Nephron progenitor cell (in vitro differentiated cells): ENCODE measurements at regions not wholly inside any gene's neighbourhood (a gene's known extent, or its start where the extent isn't known, plus 50 kb on each side); places are given as distances from the start of the nearest gene placed in this dataset.

Experiments used
- DNase-seq: peaks from one replicate; pipeline ENCODE4 v3.0.0; 2021
- H3K27ac Mint-ChIP-seq: 2 replicates; pipeline ENCODE4 v1.8.0; 2021; ENCODE audit warnings: mild to moderate bottlenecking, moderate library complexity, mixed read lengths
- H3K27me3 Mint-ChIP-seq: 2 replicates; pipeline ENCODE4 v1.8.0; 2021; ENCODE audit warnings: mild to moderate bottlenecking, low read depth, mixed read lengths; ENCODE audit not compliant: poor library complexity
- H3K36me3 Mint-ChIP-seq: 2 replicates; pipeline ENCODE4 v1.8.0; 2021; ENCODE audit warnings: low read depth, mixed read lengths
- H3K4me1 Mint-ChIP-seq: 2 replicates; pipeline ENCODE4 v1.8.0; 2021; ENCODE audit warnings: mixed read lengths
- H3K4me3 Mint-ChIP-seq: 2 replicates; pipeline ENCODE4 v1.8.0; 2021; ENCODE audit warnings: mild to moderate bottlenecking, moderate library complexity, mixed read lengths
- H3K9me3 Mint-ChIP-seq: 2 replicates; pipeline ENCODE4 v1.8.0; 2021; ENCODE audit warnings: mild to moderate bottlenecking, moderate library complexity, mixed read lengths
- CTCF ChIP-seq: fragments of 200-600 bp; sonication (generic); IDR thresholded peaks from 2 replicates; pipeline ENCODE4 v1.5.0; 2021; ENCODE audit warnings: antibody characterized with exemption

DNA sequence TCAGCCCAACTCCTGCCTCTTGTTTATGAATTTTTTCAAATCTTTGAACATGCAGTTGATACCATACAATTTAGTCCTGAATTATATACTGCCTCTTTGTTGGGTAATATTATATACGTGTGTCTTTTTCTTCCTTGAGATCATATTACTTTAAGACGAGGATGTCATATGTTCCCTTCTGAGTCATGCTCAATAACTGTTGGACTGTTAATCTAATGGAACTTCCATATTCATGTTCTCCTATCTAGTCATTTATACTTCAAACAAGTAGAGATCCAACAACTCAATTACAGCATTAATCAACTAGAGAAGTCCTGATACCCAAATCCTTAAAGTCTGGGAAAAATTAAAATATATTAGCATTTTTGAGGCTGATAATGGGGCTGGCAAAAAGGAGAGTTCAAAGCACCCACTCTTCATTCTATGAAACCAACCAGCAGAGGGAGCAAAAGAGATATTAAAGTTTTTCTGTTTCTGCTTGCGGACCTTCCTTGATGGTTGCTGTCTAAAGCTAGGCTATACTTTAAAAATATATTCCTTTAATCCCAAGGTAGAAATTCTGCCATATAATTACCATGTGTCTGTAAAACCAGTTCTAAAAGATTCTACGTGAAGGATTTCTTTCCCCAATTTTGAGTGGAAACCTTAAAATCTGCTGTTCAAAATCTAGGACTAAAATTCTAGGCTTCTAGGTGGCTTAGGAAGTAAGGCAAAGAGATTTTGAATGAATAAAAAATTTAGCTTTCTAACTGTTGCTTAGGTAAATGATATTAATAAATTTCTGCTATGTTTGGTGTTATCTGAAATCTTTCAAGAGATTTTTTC is 498.9 kb downstream of the BCKDHB start:
- Mint-ChIP-seq H3K27ac (no peak overlapping the region), H3K27me3 (peaks cover 3% of the 10 kb centered on the region), H3K4me1 (no peaks in the 10 kb centered on the region), H3K9me3 (no peaks in the 10 kb centered on the region), H3K36me3 (no peaks in the 10 kb centered on the region), H3K4me3 (no peak overlapping the region)
- TF ChIP-seq CTCF, result peak; percentile 62
- no peak for DNase-seq

- Mint-ChIP-seq H3K27ac (no peak overlapping the region), H3K36me3 (no peaks in the 10 kb centered on the region), H3K4me1 (no peaks in the 10 kb centered on the region), H3K27me3 (peaks cover 3% of the 10 kb centered on the region), H3K9me3 (no peaks in the 10 kb centered on the region), H3K4me3 (no peak overlapping the region)
- no peak for TF ChIP-seq CTCF
- DNase-seq, result no peak
Measured at GRCh38 chr6:80603679-80604078, 497.2 kb downstream of the BCKDHB start.

GRCh38 chr6:80594461-80594860 is 488.0 kb downstream of the BCKDHB start:
- no peak for DNase-seq
- Mint-ChIP-seq H3K9me3 (no peaks in the 10 kb centered on the region), H3K27ac (no peak overlapping the region), H3K4me1 (no peaks in the 10 kb centered on the region), H3K27me3 (peaks cover 5% of the 10 kb centered on the region), H3K36me3 (no peaks in the 10 kb centered on the region), H3K4me3 (no peak overlapping the region)
- TF ChIP-seq CTCF, result no peak

DNA sequence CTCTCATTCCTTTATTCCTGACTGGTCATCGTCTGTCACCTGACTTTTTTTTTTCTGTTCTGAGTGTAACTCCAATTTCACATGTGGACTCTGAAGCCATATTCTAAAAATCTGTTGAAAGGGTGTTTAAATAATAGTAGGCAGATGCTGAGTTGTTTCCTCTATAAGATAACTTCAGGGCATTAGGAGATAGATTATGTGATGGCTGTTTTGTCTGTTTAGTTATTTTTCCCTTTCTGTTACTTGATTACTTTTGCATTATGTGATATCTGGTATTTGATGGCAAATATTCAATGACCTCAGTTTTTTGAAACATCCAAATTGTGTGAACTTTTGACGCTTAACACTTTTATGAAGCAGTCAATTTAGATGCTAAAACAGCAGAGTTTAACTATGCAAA is 486.0 kb downstream of the BCKDHB start:
- peaks cover 5% of the 10 kb centered on the region for H3K27me3 Mint-ChIP-seq
- H3K4me1 Mint-ChIP-seq, result no peaks in the 10 kb centered on the region
- no peaks in the 10 kb centered on the region for H3K36me3 Mint-ChIP-seq
- H3K27ac Mint-ChIP-seq, result no peak overlapping the region
- H3K4me3 Mint-ChIP-seq, result no peak overlapping the region
- no peak for TF ChIP-seq CTCF
- H3K9me3 Mint-ChIP-seq, result peaks cover 5% of the 10 kb centered on the region
- DNase-seq, result no peak

DNA sequence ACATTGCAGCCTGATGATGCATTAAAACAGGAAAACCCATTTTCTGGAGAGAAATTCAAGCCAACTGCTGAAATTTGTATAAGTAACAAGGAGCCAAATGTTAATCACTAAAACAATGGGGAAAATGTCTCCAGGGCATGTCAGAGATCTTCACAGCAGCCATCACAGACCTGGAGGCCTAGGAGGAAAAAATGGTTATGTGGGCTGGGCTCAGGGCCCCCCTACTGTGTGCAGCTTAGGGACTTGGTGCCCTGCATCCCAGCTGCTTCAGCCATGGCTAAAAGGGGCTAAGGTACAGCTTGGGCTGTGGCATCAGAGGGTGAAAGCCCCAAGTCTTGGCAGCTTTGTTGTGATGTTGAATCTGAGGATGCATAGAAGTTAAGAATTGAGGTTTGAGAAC is 479.8 kb downstream of the BCKDHB start:
- TF ChIP-seq CTCF, result no peak
- no peak overlapping the region for H3K4me3 Mint-ChIP-seq
- H3K4me1 Mint-ChIP-seq, result no peaks in the 10 kb centered on the region
- H3K27me3 Mint-ChIP-seq, result no peaks in the 10 kb centered on the region
- H3K27ac Mint-ChIP-seq, result no peak overlapping the region
- peaks cover 9% of the 10 kb centered on the region for H3K36me3 Mint-ChIP-seq
- H3K9me3 Mint-ChIP-seq, result peaks cover 26% of the 10 kb centered on the region
- no peak for DNase-seq
